ENCODE measurements at regions not wholly inside any gene's neighbourhood (a gene's known extent, or its start where the extent isn't known, plus 50 kb on each side); places are given as distances from the start of the nearest gene placed in this dataset.
"Not testable (repeated sequence)": the region's sequence is repeated elsewhere in the genome, so short reads cannot be mapped to it uniquely, and the experiment has no call there.

DNA sequence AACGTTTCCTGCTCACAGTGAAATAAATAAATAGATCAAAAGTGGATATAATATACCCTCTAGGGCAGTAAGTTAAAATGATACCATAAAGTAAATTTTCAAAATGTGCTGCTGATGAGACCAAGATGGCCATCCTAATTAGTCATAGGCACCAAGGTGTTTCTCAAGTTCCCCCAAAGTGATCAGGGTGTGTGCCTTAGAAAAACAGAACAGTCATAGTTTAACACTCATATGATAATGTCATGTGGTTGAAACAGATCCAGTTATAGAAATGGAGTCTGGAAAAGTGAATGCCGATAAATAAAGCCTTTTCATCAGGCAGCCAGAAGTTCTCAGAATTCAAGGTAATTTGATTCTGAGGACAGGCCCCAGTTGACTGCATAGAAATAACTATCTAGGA, 161.5 kb upstream of the CDKN2B start:
- TF ChIP-seq, protein P1, sequence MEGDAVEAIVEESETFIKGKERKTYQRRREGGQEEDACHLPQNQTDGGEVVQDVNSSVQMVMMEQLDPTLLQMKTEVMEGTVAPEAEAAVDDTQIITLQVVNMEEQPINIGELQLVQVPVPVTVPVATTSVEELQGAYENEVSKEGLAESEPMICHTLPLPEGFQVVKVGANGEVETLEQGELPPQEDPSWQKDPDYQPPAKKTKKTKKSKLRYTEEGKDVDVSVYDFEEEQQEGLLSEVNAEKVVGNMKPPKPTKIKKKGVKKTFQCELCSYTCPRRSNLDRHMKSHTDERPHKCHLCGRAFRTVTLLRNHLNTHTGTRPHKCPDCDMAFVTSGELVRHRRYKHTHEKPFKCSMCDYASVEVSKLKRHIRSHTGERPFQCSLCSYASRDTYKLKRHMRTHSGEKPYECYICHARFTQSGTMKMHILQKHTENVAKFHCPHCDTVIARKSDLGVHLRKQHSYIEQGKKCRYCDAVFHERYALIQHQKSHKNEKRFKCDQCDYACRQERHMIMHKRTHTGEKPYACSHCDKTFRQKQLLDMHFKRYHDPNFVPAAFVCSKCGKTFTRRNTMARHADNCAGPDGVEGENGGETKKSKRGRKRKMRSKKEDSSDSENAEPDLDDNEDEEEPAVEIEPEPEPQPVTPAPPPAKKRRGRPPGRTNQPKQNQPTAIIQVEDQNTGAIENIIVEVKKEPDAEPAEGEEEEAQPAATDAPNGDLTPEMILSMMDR (IDR thresholded peaks at IDR 0.05; ENCODE audit: low read depth, low read length), result no peak
- DNase-seq (ENCODE audit: extremely low read depth, low read depth), result no peak

DNA sequence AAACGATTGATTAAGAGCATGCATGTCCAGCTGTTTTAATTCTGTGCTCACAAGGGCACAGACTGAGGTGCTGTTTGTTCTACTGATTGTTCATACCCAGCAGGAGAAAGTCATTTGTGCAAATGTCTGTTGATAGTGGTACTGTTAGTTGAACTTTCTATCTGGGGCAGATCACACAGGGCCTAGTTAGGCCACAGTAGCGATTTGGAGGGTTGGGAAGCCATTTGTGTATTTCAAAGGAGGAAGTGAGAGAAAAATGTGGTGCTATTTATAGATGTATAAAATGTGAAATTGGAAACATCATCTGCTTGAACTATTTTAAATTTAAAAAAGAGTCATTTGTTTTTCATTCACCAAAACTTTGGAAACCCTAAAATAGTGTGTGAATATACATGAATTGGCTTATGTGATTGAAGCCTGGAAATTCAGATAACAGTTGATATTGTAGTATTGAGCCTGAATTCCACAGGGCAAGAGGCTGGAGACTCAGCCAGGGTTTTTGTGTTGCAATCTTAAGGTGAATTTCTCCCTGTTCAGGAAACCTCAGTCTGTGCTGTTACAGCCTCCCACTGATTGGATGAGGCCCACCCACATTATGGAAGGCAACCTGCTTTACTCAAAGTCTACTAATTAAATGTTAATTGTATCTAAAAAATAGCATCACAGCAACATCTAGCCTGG, 162.0 kb upstream of the CDKN2B start:
- DNase-seq (ENCODE audit: extremely low read depth, low read depth), result no peak
- TF ChIP-seq, protein P1 (IDR thresholded peaks at IDR 0.05; ENCODE audit: low read depth, low read length), result no peak

DNA sequence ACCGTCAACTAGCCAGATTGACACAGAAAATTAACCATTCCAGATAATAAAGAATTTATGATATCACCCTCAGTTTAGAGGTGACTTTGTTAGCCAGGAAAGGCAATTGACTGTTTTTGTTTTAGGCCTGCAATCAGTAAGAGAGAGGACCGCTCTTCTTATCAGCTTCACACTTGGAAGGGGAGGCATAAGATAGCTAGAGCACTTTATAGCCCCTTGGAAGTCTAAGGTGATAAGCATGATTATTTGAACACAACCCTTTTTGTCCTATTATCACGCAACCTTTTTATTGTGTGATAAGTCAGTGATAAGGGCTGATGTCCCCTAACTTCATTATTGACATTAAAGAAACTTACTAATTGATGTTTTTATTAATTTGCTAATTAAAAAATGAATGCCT, 162.6 kb upstream of the CDKN2B start:
- TF ChIP-seq, protein P1 (IDR thresholded peaks at IDR 0.05; ENCODE audit: low read depth, low read length), result no peak
- no peak for DNase-seq (ENCODE audit: extremely low read depth, low read depth)

DNA sequence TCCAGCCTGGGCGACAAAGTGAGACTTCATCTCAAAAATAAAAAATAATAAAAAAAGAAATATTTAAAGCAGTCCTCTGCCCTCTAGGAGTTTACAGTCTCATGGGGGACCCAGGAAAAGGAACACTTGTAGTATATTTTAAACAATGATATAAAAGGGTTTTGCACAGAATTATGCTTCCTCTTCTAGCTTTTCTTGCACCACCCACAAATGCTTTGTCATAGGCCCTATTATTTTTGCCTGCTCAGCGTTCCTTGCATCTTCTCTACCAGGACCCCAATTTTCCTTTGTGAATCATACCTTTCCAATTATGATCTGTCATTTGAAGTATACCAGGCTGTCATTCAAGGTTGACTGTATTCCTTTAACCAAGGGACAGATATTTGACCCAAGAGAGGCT, 164.8 kb upstream of the CDKN2B start:
- no peak for DNase-seq (ENCODE audit: extremely low read depth, low read depth)
- TF ChIP-seq, protein P1 (IDR thresholded peaks at IDR 0.05; ENCODE audit: low read depth, low read length), result no peak

DNA sequence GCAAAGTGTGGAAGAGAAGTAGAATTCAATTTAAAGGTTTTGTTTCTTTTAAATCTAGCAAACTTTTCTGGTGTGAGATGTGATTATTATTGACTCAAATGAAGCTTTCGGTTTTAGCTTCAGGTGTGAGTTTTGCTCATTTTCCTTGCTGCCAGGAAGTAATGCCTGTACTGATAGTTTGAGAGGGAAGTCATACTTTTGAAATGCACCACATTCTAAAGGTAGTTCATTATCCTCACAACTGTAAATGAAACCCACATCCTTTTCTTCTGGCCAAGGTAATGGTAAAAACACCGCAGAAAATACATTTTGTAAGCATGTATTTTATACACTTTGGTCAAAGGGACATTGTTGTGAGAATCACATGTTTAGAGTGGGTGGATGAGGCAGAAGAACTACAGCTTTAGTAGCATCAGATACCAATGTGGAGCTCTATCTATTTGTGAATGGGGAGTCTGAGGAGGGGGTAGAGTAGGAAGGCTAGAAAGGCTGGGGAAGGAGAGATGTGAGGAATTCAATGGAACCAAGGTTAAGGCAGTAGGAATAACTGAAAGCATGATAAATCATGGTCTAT, 167.0 kb upstream of the CDKN2B start:
- DNase-seq (ENCODE audit: extremely low read depth, low read depth), result no peak
- TF ChIP-seq, protein P1 (IDR thresholded peaks at IDR 0.05; ENCODE audit: low read depth, low read length), result no peak

DNA sequence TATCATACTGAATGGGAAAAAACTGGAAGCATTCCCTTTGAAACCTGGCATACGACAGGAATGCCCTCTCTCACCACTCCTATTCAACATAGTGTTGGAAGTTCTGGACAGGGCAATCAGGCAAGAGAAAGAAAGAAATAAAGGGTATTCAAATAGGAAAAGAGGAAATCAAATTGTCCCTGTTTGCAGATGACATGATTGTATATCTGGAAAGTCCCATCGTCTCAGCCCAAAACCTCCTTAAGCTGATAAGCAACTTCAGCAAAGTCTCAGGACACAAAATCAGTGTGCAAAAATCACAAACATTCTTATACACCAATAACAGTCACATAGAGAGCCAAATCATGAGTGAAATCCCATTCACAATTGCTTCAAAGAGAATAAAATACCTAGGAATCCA, 171.9 kb upstream of the CDKN2B start:
- DNase-seq (ENCODE audit: extremely low read depth, low read depth), result not testable (repeated sequence)

DNA sequence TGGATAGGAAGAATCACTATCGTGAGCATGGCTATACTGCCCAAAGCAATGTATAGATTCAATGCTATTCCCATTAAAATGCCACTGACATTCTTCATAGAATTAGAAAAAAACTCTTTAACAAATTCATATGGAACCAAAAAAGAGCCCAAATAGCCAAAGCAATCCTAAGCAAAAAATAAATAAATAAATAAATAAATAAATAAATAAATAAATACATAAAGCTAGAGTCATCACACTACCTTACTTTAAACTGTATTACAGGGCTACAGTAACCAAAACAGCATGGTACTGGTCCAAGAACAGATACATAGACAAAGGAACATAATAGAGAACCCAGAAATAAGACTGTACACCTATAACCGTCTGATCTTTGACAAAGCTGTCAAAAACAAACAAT, 180.4 kb upstream of the CDKN2B start:
- no peak for DNase-seq (ENCODE audit: extremely low read depth, low read depth)
- TF ChIP-seq, protein P1 (IDR thresholded peaks at IDR 0.05; ENCODE audit: low read depth, low read length), result no peak

DNA sequence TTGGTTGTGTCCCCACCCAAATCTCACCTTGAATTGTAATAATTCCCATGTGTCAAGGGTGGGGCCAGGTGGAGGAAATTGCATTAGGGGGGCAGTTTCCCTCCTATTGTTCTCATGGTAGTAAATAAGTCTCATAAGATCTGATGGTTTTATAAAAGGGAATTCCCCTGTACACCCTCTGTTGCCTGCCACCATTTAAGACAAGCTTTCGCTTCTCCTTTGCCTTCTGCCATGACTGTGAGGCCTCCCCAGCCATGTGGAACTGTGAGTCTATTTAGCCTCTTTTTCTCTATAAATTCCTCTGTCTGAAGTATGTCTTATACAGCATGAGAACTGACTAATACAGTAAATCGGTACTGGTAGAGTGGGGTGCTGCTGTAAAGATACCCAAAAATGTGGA, 187.9 kb upstream of the CDKN2B start:
- DNase-seq (ENCODE audit: extremely low read depth, low read depth), result not testable (repeated sequence)
